Stimulated activated CD8-positive, alpha-beta memory T cell treated with anti-CD3 and anti-CD28 coated beads, Interleukin-7, amount 100 ng/mL, for 24 hours (primary cell): ENCODE measurements at regions not wholly inside any gene's neighbourhood (a gene's known extent, or its start where the extent isn't known, plus 50 kb on each side); places are given as distances from the start of the nearest gene placed in this dataset.

Source experiments
- DNase-seq: peaks from one replicate; pipeline ENCODE4 v3.0.0-alpha.2; 2020; ENCODE audit warnings: low read depth

GRCh38 chr6:170232186-170233002, 58.5 kb downstream of the DLL1 start:
- DNase-seq = no peak

- no peak for DNase-seq
These were observed 59.3 kb downstream of the DLL1 start for GRCh38 chr6:170231293-170232185.

- no peak for DNase-seq
These were observed 60.2 kb downstream of the DLL1 start for GRCh38 chr6:170230520-170231292.

- no peak for DNase-seq
These were observed 60.9 kb downstream of the DLL1 start for GRCh38 chr6:170229851-170230519.

- DNase-seq = no peak
These were observed 61.5 kb downstream of the DLL1 start for GRCh38 chr6:170229396-170229795.

GRCh38 chr6:170228946-170229310, 62.0 kb downstream of the DLL1 start:
- no peak for DNase-seq

GRCh38 chr6:170227996-170228945, 62.6 kb downstream of the DLL1 start:
- DNase-seq = no peak

GRCh38 chr6:170227521-170227983, 63.3 kb downstream of the DLL1 start:
- no peak for DNase-seq

- DNase-seq = no peak
These were observed 64.2 kb downstream of the DLL1 start for GRCh38 chr6:170226647-170227046.

GRCh38 chr6:170225852-170226417, 64.9 kb downstream of the DLL1 start:
- no peak for DNase-seq

- no peak for DNase-seq
These were observed 65.9 kb downstream of the DLL1 start for GRCh38 chr6:170224694-170225660.

- DNase-seq = no peak
These were observed 66.9 kb downstream of the DLL1 start for GRCh38 chr6:170223718-170224693.

GRCh38 chr6:170222498-170223471, 68.1 kb downstream of the DLL1 start:
- DNase-seq = no peak

GRCh38 chr6:170221753-170222400, 69.0 kb downstream of the DLL1 start:
- no peak for DNase-seq

- DNase-seq = no peak
These were observed 69.7 kb downstream of the DLL1 start for GRCh38 chr6:170221052-170221752.
